GM19468 (cell line): ENCODE measurements at regions not wholly inside any gene's neighbourhood (a gene's known extent, or its start where the extent isn't known, plus 50 kb on each side); places are given as distances from the start of the nearest gene placed in this dataset.

ENCODE experiments used
- ATAC-seq: cut with Tn5 transposase; IDR thresholded peaks from one replicate; pipeline ENCODE4 v1.9.1; 2021; ENCODE audit warnings: mild to moderate bottlenecking, moderate library complexity, moderate number of reproducible peaks; ENCODE audit not compliant: unreplicated experiment; ENCODE audit errors: extremely low read depth

GRCh38 chr7:39882148-39882784 is 67.8 kb upstream of the CDK13 start:
- no peak for ATAC-seq

- no peak for ATAC-seq
Measured at GRCh38 chr7:39883812-39884390, 66.2 kb upstream of the CDK13 start.

GRCh38 chr7:39888171-39888853 is 61.7 kb upstream of the CDK13 start:
- ATAC-seq, result no peak

- no peak for ATAC-seq
Measured at GRCh38 chr7:39890411-39890810, 59.6 kb upstream of the CDK13 start.

GRCh38 chr7:39891894-39892293 is 58.2 kb upstream of the CDK13 start:
- no peak for ATAC-seq

- ATAC-seq, result no peak
Measured at GRCh38 chr7:39892361-39892760, 57.7 kb upstream of the CDK13 start.

GRCh38 chr7:39894904-39895303 is 55.2 kb upstream of the CDK13 start:
- ATAC-seq, result no peak

- ATAC-seq, result no peak
Measured at GRCh38 chr7:39896840-39897239, 53.2 kb upstream of the CDK13 start.

GRCh38 chr7:39898867-39899266 is 51.2 kb upstream of the CDK13 start:
- ATAC-seq, result no peak
